Stimulated activated CD8-positive, alpha-beta memory T cell treated with anti-CD3 and anti-CD28 coated beads, Interleukin-7, amount 100 ng/mL, for 48 hours (primary cell): ENCODE measurements at regions not wholly inside any gene's neighbourhood (a gene's known extent, or its start where the extent isn't known, plus 50 kb on each side); places are given as distances from the start of the nearest gene placed in this dataset.

Source experiments
- DNase-seq, 2 donors: peaks; one replicate each; pipeline ENCODE4 v3.0.0-alpha.2; 2020; ENCODE audit warnings: low read depth in 1 of 2; ENCODE audit errors: extremely low read depth in 1 of 2

- DNase-seq: no peak
Observed at GRCh38 chr12:92336641-92337040, 191.0 kb upstream of the BTG1 start.

- DNase-seq: no peak
Observed at GRCh38 chr12:92335831-92336230, 190.2 kb upstream of the BTG1 start.

GRCh38 chr12:92334552-92334951 lies 188.9 kb upstream of the BTG1 start:
- DNase-seq: no peak

- DNase-seq: no peak
Observed at GRCh38 chr12:92332552-92332951, 186.9 kb upstream of the BTG1 start.

GRCh38 chr12:92331383-92331782 lies 185.7 kb upstream of the BTG1 start:
- DNase-seq: no peak

- no peak for DNase-seq
Observed at GRCh38 chr12:92330654-92331053, 185.0 kb upstream of the BTG1 start.

- DNase-seq: no peak
Observed at GRCh38 chr12:92326877-92327276, 181.2 kb upstream of the BTG1 start.

GRCh38 chr12:92324849-92325500 lies 179.3 kb upstream of the BTG1 start:
- no peak for DNase-seq

- no peak for DNase-seq
Observed at GRCh38 chr12:92312463-92312964, 166.9 kb upstream of the BTG1 start.

- DNase-seq: no peak
Observed at GRCh38 chr12:92304371-92305055, 158.9 kb upstream of the BTG1 start.

- DNase-seq: no peak
Observed at GRCh38 chr12:92302041-92302829, 156.6 kb upstream of the BTG1 start.

- no peak for DNase-seq
Observed at GRCh38 chr12:92301356-92301755, 155.7 kb upstream of the BTG1 start.

GRCh38 chr12:92300777-92301176 lies 155.1 kb upstream of the BTG1 start:
- no peak for DNase-seq

GRCh38 chr12:92299744-92300143 lies 154.1 kb upstream of the BTG1 start:
- no peak for DNase-seq

GRCh38 chr12:92299344-92299743 lies 153.7 kb upstream of the BTG1 start:
- no peak for DNase-seq

- no peak for DNase-seq
Observed at GRCh38 chr12:92297932-92298696, 152.5 kb upstream of the BTG1 start.

GRCh38 chr12:92297405-92297804 lies 151.8 kb upstream of the BTG1 start:
- no peak for DNase-seq

- no peak for DNase-seq
Observed at GRCh38 chr12:92295523-92295922, 149.9 kb upstream of the BTG1 start.

- no peak for DNase-seq
Observed at GRCh38 chr12:92294676-92295440, 149.2 kb upstream of the BTG1 start.

- DNase-seq: no peak
Observed at GRCh38 chr12:92292016-92292415, 146.4 kb upstream of the BTG1 start.
